ENCODE measurements at regions not wholly inside any gene's neighbourhood (a gene's known extent, or its start where the extent isn't known, plus 50 kb on each side); places are given as distances from the start of the nearest gene placed in this dataset.

- TF ChIP-seq POLR2AphosphoS5 (IDR thresholded peaks at IDR 0.05; ENCODE audit: low read depth, low read length) (no peak), SIN3A (IDR thresholded peaks at IDR 0.05; ENCODE audit: borderline replicate concordance, insufficient read depth, low read length) (no peak)
Observed at GRCh38 chr12:70149013-70149412, 94.2 kb upstream of the CNOT2 start.
